IPS-20b (cell line): ENCODE measurements at regions not wholly inside any gene's neighbourhood (a gene's known extent, or its start where the extent isn't known, plus 50 kb on each side); places are given as distances from the start of the nearest gene placed in this dataset.
"Not testable (repeated sequence)": the region's sequence is repeated elsewhere in the genome, so short reads cannot be mapped to it uniquely, and the experiment has no call there.

Experiments used
- H3K27ac ChIP-seq: one replicate; pipeline ENCODE4 v1.5.1; 2013; ENCODE audit warnings: low read length
- H3K27me3 ChIP-seq: 2 replicates; pipeline ENCODE4 v1.6.1; 2013; ENCODE audit warnings: mild to moderate bottlenecking, low read length, inconsistent platforms; ENCODE audit not compliant: insufficient read depth
- H3K36me3 ChIP-seq: 2 replicates; pipeline ENCODE4 v1.6.1; 2013; ENCODE audit warnings: low read depth, mild to moderate bottlenecking, inconsistent platforms, low read length, moderate library complexity; ENCODE audit not compliant: insufficient read depth
- H3K4me1 ChIP-seq: 2 replicates; pipeline ENCODE4 v1.6.1; 2013; ENCODE audit warnings: mild to moderate bottlenecking, control low read depth, inconsistent platforms, low read length, moderate library complexity; ENCODE audit not compliant: insufficient read depth
- H3K4me3 ChIP-seq: 2 replicates; pipeline ENCODE4 v1.5.1; 2013; ENCODE audit warnings: mild to moderate bottlenecking, low read length, inconsistent platforms
- H3K9ac ChIP-seq: 2 replicates; pipeline ENCODE4 v1.6.1; 2013; ENCODE audit warnings: low read depth, mild to moderate bottlenecking, inconsistent platforms, low read length, moderate library complexity
- H3K9me3 ChIP-seq: 2 replicates; pipeline ENCODE4 v1.6.1; 2013; ENCODE audit warnings: mild to moderate bottlenecking, low read depth, low read length, inconsistent platforms; ENCODE audit not compliant: insufficient read depth

DNA sequence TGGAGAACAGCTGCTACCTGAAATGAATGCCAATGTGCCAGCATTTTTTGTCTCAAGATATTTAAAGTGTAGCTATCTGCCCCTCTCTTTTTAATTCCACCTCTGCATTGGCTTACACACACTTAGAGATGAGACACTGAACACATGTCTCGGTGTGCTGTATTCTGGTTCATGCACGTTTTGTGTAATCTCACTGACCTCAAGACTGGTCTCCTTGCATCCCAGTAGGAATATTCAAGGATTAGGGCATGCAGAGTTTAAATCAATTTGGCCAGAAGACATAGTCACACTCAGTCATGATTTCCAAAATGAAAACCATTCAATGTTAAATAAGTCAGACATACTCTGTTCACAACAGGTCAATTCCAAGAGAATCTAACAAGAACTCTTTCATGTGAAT, 561.8 kb upstream of the TUSC1 start:
- Histone ChIP-seq H3K4me3 (no peak overlapping the region), H3K36me3 (no peaks in the 10 kb centered on the region), H3K9me3 (no peaks in the 10 kb centered on the region), H3K27ac (no peak overlapping the region), H3K4me1 (no peaks in the 10 kb centered on the region), H3K9ac (no peak overlapping the region), H3K27me3 (no peaks in the 10 kb centered on the region)

GRCh38 chr9:26237256-26237655, 559.0 kb upstream of the TUSC1 start:
- no peak overlapping the region for H3K9ac ChIP-seq
- H3K27me3 ChIP-seq = no peaks in the 10 kb centered on the region
- no peaks in the 10 kb centered on the region for H3K9me3 ChIP-seq
- H3K4me1 ChIP-seq = no peaks in the 10 kb centered on the region
- no peaks in the 10 kb centered on the region for H3K36me3 ChIP-seq
- H3K4me3 ChIP-seq = no peak overlapping the region
- H3K27ac ChIP-seq = no peak overlapping the region

- H3K27me3 ChIP-seq = no peaks in the 10 kb centered on the region
- H3K9ac ChIP-seq = no peak overlapping the region
- H3K4me1 ChIP-seq = no peaks in the 10 kb centered on the region
- no peak overlapping the region for H3K4me3 ChIP-seq
- no peaks in the 10 kb centered on the region for H3K9me3 ChIP-seq
- no peak overlapping the region for H3K27ac ChIP-seq
- H3K36me3 ChIP-seq = no peaks in the 10 kb centered on the region
Observed at GRCh38 chr9:26234865-26235264, 556.6 kb upstream of the TUSC1 start.

- no peaks in the 10 kb centered on the region; the same call in 1 of the 2 replicates for H3K4me1 ChIP-seq
- H3K9ac ChIP-seq = no peak overlapping the region
- H3K27me3 ChIP-seq = no peaks in the 10 kb centered on the region
- no peaks in the 10 kb centered on the region for H3K9me3 ChIP-seq
- H3K36me3 ChIP-seq = no peaks in the 10 kb centered on the region
- no peak overlapping the region for H3K4me3 ChIP-seq
- no peak overlapping the region for H3K27ac ChIP-seq
Observed at GRCh38 chr9:26231391-26231790, 553.1 kb upstream of the TUSC1 start.

DNA sequence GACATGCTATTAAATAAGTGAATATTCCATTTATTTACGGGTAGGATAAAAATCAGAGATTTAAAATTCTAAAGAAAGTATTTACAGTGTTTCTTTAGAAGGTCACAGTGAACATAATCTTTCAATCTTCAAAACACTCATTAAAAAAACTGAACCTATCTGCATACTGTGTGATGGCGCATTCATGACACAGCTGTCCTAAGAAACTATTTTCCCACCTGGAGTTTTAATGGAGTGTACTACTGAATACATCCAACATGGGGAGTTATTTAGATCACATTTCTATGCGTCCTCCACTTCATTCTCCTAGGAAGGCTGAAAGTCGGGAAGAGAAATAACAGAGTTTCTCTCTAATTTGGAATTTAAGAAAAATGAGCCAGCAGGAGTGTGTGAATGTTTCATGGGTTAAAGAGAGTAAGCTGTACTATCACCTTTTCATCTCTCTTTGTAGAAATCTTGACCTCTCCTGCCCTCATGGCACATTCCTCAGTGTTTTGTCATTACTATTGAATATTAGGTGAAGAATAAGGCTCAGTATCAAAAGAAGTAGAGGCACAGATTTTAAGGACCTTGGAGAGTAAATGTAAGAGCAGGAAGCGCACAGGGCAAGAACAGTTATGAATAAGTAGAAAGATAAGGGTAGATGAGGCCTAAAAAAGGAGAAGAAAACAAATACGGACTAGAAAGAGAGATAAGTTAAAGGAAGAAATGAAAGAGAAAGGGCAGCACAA, 551.2 kb upstream of the TUSC1 start:
- Histone ChIP-seq H3K27ac (no peak overlapping the region), H3K9me3 (no peaks in the 10 kb centered on the region), H3K36me3 (no peaks in the 10 kb centered on the region), H3K27me3 (no peaks in the 10 kb centered on the region), H3K9ac (no peak overlapping the region), H3K4me1 (no peaks in the 10 kb centered on the region; the same call in 1 of the 2 replicates), H3K4me3 (no peak overlapping the region)

DNA sequence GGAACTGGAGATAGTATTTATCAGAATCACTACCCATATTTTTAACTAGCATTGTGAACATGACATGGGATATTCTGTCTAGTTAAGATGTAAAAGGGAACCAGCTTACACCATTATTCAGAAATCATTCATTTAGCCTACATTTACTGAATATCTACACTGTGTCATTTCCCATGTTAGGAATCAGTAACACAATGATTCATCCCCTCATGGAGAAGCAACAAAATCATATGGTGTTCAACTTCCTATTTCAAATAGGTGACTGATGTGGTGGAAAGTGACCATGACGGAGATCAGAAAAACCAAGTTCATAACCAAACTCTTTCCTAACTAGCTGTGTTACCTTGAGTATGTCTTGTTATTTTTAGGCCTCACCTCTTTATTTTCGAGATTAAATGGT, 550.0 kb upstream of the TUSC1 start:
- no peaks in the 10 kb centered on the region for H3K27me3 ChIP-seq
- no peaks in the 10 kb centered on the region for H3K36me3 ChIP-seq
- H3K9ac ChIP-seq = no peak overlapping the region
- no peaks in the 10 kb centered on the region for H3K9me3 ChIP-seq
- H3K4me1 ChIP-seq = no peaks in the 10 kb centered on the region; the same call in 1 of the 2 replicates
- H3K4me3 ChIP-seq = no peak overlapping the region
- no peak overlapping the region for H3K27ac ChIP-seq

GRCh38 chr9:26221290-26221689, 543.0 kb upstream of the TUSC1 start:
- H3K9me3 ChIP-seq = peaks cover 1% of the 10 kb centered on the region; the same call in 1 of the 2 replicates
- H3K27ac ChIP-seq = no peak overlapping the region
- no peak overlapping the region for H3K4me3 ChIP-seq
- no peak overlapping the region for H3K9ac ChIP-seq
- no peaks in the 10 kb centered on the region; the same call in 1 of the 2 replicates for H3K4me1 ChIP-seq
- no peaks in the 10 kb centered on the region for H3K27me3 ChIP-seq
- H3K36me3 ChIP-seq = no peaks in the 10 kb centered on the region

- Histone ChIP-seq H3K36me3 (no peaks in the 10 kb centered on the region), H3K4me3 (no peak overlapping the region), H3K27ac (no peak overlapping the region), H3K9ac (no peak overlapping the region), H3K9me3 (peaks cover 8% of the 10 kb centered on the region), H3K4me1 (no peaks in the 10 kb centered on the region), H3K27me3 (no peaks in the 10 kb centered on the region)
Observed at GRCh38 chr9:26220367-26220766, 542.1 kb upstream of the TUSC1 start.

GRCh38 chr9:26219961-26220360, 541.7 kb upstream of the TUSC1 start:
- Histone ChIP-seq H3K27ac (no peak overlapping the region), H3K9ac (no peak overlapping the region), H3K4me1 (no peaks in the 10 kb centered on the region), H3K27me3 (no peaks in the 10 kb centered on the region), H3K9me3 (peaks cover 8% of the 10 kb centered on the region), H3K36me3 (no peaks in the 10 kb centered on the region), H3K4me3 (no peak overlapping the region)

DNA sequence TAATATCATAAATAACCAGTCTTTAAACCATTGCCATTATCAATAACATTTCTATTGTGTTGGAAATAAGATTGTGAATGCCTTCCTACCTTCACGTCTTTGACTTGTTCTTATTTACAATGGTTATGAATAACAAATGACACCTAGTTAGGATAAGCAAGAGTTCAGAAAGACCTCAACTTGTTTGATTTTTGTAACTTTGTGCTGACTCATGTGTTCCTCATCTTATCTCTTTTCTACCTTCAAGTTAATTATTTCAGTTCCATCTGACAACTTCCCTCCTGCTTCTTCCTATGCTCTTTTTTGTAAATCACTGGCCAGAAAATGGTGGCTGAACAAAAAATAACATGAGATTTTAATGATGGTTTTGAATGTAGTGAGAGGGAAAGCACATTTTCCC, 538.5 kb upstream of the TUSC1 start:
- Histone ChIP-seq H3K36me3 (no peaks in the 10 kb centered on the region), H3K27ac (no peak overlapping the region), H3K4me1 (no peaks in the 10 kb centered on the region), H3K9ac (no peak overlapping the region), H3K27me3 (no peaks in the 10 kb centered on the region), H3K9me3 (peaks cover 8% of the 10 kb centered on the region), H3K4me3 (no peak overlapping the region)

DNA sequence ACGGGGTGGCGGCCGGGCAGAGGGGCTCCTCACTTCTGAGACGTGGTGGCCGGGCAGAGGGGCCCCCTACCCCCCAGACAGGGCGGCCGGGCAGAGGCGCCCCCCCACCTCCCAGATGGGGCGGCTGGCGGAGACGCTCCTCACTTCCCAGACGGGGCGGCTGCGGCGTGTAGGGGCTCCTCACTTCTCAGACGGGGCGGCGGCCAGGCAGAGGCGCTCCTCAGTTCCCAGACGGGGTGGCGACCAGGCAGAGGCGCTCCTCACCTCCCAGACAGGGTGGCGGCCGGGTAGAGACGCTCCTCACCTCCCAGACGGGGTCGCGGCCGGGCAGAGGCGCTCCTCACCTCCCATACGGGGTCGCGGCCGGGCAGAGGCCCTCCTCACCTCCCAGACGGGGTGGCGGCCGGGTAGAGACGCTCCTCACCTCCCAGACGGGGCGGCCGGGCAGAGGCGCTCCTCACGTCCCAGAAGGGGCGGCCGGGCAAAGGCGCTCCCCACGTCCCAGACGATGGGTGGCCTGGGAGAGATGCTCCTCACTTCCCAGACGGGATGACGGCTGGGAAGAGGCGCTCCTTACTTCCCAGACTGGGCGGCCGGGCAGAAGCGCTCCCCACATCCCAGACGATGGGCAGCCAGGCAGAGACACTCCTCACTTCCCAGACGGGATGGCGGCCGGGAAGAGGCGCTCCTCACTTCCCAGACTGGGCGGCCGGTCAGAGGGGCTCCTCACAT, 536.6 kb upstream of the TUSC1 start:
- not testable (repeated sequence) for H3K27me3 ChIP-seq, H3K9me3 ChIP-seq, H3K4me3 ChIP-seq, H3K9ac ChIP-seq, H3K36me3 ChIP-seq, H3K4me1 ChIP-seq, H3K27ac ChIP-seq

DNA sequence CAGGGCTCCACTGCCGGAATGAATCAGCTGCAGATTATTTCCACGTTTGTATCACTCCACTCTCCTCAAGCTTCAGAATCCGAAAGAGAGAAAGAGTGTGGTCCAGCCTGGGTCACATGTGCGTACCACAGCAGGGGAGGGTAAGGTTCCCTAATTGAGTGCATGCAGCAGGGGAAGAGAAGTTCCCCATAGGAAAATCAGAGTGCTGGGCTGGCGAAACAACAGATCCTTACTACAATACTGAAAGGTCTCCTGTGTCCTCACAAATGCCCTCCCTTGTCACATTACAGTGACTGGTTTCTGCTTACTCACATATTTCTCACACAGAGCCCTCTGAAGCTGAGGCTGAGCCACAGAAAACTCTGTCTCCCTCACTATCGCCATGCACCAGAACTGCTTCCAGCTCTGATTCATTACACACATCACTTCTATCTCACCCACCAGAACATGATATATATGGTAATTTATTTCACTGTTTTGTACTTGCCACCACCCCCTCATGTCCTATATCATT, 532.2 kb upstream of the TUSC1 start:
- no peak overlapping the region for H3K9ac ChIP-seq
- H3K9me3 ChIP-seq = no peaks in the 10 kb centered on the region
- H3K27ac ChIP-seq = no peak overlapping the region
- H3K4me1 ChIP-seq = no peaks in the 10 kb centered on the region
- no peaks in the 10 kb centered on the region for H3K36me3 ChIP-seq
- no peaks in the 10 kb centered on the region for H3K27me3 ChIP-seq
- H3K4me3 ChIP-seq = no peak overlapping the region
